ENCODE measurements at regions not wholly inside any gene's neighbourhood (a gene's known extent, or its start where the extent isn't known, plus 50 kb on each side); places are given as distances from the start of the nearest gene placed in this dataset.

DNA sequence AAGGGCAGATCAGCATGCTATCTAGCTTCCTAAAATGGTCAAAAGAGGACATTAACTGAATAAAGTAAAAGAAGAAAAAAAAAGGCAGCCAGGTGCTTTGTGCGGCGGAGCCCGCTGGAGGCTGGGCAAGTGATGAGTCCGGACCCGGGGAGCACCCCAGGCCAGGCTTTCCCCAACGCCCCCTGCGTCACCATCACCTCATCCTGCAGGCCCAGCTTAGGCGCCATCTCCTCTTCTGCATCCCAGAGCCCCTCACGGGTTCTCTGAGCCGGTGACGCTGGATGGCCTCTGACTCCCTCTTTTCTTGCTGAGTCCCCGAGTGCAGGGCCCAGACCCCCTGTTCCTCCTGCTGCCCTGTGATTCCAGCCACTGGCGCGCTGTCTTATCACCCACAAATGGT, 250.1 kb downstream of the TBXT start:
- H3K9ac ChIP-seq (ENCODE audit: low read length in 3 of 3): no peak overlapping the region
- H3K36me3 ChIP-seq (ENCODE audit: control insufficient read depth in 2 of 3, insufficient read depth in 3 of 3, low read length in 3 of 3): no peaks in the 10 kb centered on the region
- no peak for TF ChIP-seq CTCF (IDR thresholded peaks at IDR 0.05; ENCODE audit: borderline replicate concordance, extremely low read depth, insufficient read depth)
- intact Hi-C loops (cut with DNase I): no loop called here
- no peak for FAIRE-seq
- no peak overlapping the region for H3K27ac ChIP-seq (ENCODE audit: low read depth in 2 of 2, low read length in 2 of 2)
- DNase-seq: no peak
- H3K9me3 ChIP-seq (ENCODE audit: control insufficient read depth in 2 of 3, insufficient read depth in 1 of 3, low read length in 3 of 3): no peaks in the 10 kb centered on the region
- no peaks in the 10 kb centered on the region for H3K4me1 ChIP-seq (ENCODE audit: control insufficient read depth in 2 of 3, insufficient read depth in 2 of 3, low read depth in 1 of 3, low read length in 3 of 3)
- H3K4me3 ChIP-seq (ENCODE audit: low read length in 3 of 3): no peak overlapping the region
- H3K27me3 ChIP-seq (ENCODE audit: control insufficient read depth, insufficient read depth, low read length): no peaks in the 10 kb centered on the region

GRCh38 chr6:165915022-165915770, 252.2 kb upstream of the PDE10A start:
- intact Hi-C loops (cut with DNase I): no loop called here
- H3K27me3 ChIP-seq (ENCODE audit: control insufficient read depth, insufficient read depth, low read length): no peaks in the 10 kb centered on the region
- DNase-seq: no peak
- H3K9me3 ChIP-seq (ENCODE audit: control insufficient read depth in 2 of 3, insufficient read depth in 1 of 3, low read length in 3 of 3): no peaks in the 10 kb centered on the region
- H3K4me1 ChIP-seq (ENCODE audit: control insufficient read depth in 2 of 3, insufficient read depth in 2 of 3, low read depth in 1 of 3, low read length in 3 of 3): no peaks in the 10 kb centered on the region
- no peak for FAIRE-seq
- no peak overlapping the region for H3K27ac ChIP-seq (ENCODE audit: low read depth in 2 of 2, low read length in 2 of 2)
- H3K9ac ChIP-seq (ENCODE audit: low read length in 3 of 3): no peak overlapping the region
- H3K4me3 ChIP-seq (ENCODE audit: low read length in 3 of 3): no peak overlapping the region
- no peaks in the 10 kb centered on the region for H3K36me3 ChIP-seq (ENCODE audit: control insufficient read depth in 2 of 3, insufficient read depth in 3 of 3, low read length in 3 of 3)
- no peak for TF ChIP-seq CTCF (IDR thresholded peaks at IDR 0.05; ENCODE audit: borderline replicate concordance, extremely low read depth, insufficient read depth)

GRCh38 chr6:165913676-165914570, 250.9 kb upstream of the PDE10A start:
- H3K27me3 ChIP-seq (ENCODE audit: control insufficient read depth, insufficient read depth, low read length): no peaks in the 10 kb centered on the region
- TF ChIP-seq CTCF (IDR thresholded peaks at IDR 0.05; ENCODE audit: borderline replicate concordance, extremely low read depth, insufficient read depth): no peak
- FAIRE-seq (no peak), DNase-seq (no peak)
- H3K4me1 ChIP-seq (ENCODE audit: control insufficient read depth in 2 of 3, insufficient read depth in 2 of 3, low read depth in 1 of 3, low read length in 3 of 3): no peaks in the 10 kb centered on the region
- intact Hi-C loops (cut with DNase I): no loop called here
- no peak overlapping the region for H3K9ac ChIP-seq (ENCODE audit: low read length in 3 of 3)
- no peaks in the 10 kb centered on the region for H3K9me3 ChIP-seq (ENCODE audit: control insufficient read depth in 2 of 3, insufficient read depth in 1 of 3, low read length in 3 of 3)
- H3K36me3 ChIP-seq (ENCODE audit: control insufficient read depth in 2 of 3, insufficient read depth in 3 of 3, low read length in 3 of 3): no peaks in the 10 kb centered on the region
- H3K27ac ChIP-seq (ENCODE audit: low read depth in 2 of 2, low read length in 2 of 2): no peak overlapping the region
- no peak overlapping the region for H3K4me3 ChIP-seq (ENCODE audit: low read length in 3 of 3)

Measured in kidney (tissue), 13 donors.